Gastrocnemius medialis (tissue), 4 donors: ENCODE measurements at regions not wholly inside any gene's neighbourhood (a gene's known extent, or its start where the extent isn't known, plus 50 kb on each side); places are given as distances from the start of the nearest gene placed in this dataset.

ENCODE experiments used
- ATAC-seq, 2 donors: fragments of 150-250 bp; one replicate each; pipeline ENCODE4 v1.9.1; 2016
- DNase-seq, 2 donors: peaks; one replicate each; pipeline ENCODE4 v3.0.0-alpha.2; 2019
- H3K27ac ChIP-seq, 4 donors: fragments of 200-600 bp; sonication (generic); 1 replicate in 1 of 4; 2 replicates in 3 of 4; pipeline ENCODE4 v1.5.1; 2016 to 2018; ENCODE audit warnings: mild to moderate bottlenecking in 2 of 4, moderate library complexity in 1 of 4
- H3K27me3 ChIP-seq, 3 donors: fragments of 200-600 bp; sonication (generic) in 2 of 3; 1 replicate in 1 of 3; 2 replicates in 2 of 3; pipeline versions ENCODE4 v1.5.1 to v1.6.0; 2016 to 2019; ENCODE audit warnings: mild to moderate bottlenecking in 1 of 3, moderate library complexity in 1 of 3
- H3K36me3 ChIP-seq, 2 donors: fragments of 200-600 bp; sonication (generic) in 1 of 2; one replicate each; pipeline ENCODE4 v1.5.1; 2017 to 2018
- H3K4me1 ChIP-seq, 2 donors: fragments of 200-600 bp; sonication (generic) in 1 of 2; one replicate each; pipeline ENCODE4 v1.5.1; 2016 to 2017; ENCODE audit warnings: mild to moderate bottlenecking in 2 of 2
- H3K4me3 ChIP-seq, 4 donors: fragments of 200-600 bp; sonication (generic) in 3 of 4; 1 replicate in 1 of 4; 2 replicates in 3 of 4; pipeline ENCODE4 v1.5.1; 2016 to 2019; ENCODE audit warnings: mild to moderate bottlenecking in 2 of 4
- H3K9me3 ChIP-seq, 3 donors: fragments of 200-600 bp; sonication (generic) in 2 of 3; 1 replicate in 1 of 3; 2 replicates in 2 of 3; pipeline ENCODE4 v1.5.1; 2016 to 2019
- CTCF ChIP-seq, 5 experiments: fragments of 450-650 bp in 3 of 5; fragments of 200-600 bp in 2 of 5; sonication (generic) in 2 of 5; IDR thresholded peaks in 4 of 5; conservative IDR thresholded peaks in 1 of 5; 1 replicate in 4 of 5; 2 replicates in 1 of 5; pipeline ENCODE4 v1.5.1; 2016 to 2019; ENCODE audit warnings: antibody characterized with exemption in 5 of 5, mild to moderate bottlenecking in 3 of 5, moderate library complexity in 3 of 5
- POLR2A ChIP-seq, 2 donors: fragments of 450-650 bp; IDR thresholded peaks; one replicate each; pipeline ENCODE4 v1.6.1; 2017; ENCODE audit warnings: antibody characterized with exemption in 2 of 2, mild to moderate bottlenecking in 2 of 2, moderate library complexity in 2 of 2
- in situ Hi-C, 4 donors: fragments of 200-750 bp; cut with MboI; loops; one replicate each; pipeline versions ENCODE4 v1.15.0 to v1.8.0; 2017; ENCODE audit warnings: low sequenced_read_pairs in 4 of 4
- intact Hi-C: fragments of 100-400 bp; cut with DNase I; formaldehyde crosslinking; loops from one replicate; pipeline ENCODE4 v1.15.1; 2023; ENCODE audit warnings: low total_unique reads

- in situ Hi-C loops (no loop called here), intact Hi-C loops (no loop called here)
- Histone ChIP-seq H3K36me3 (no peaks in the 10 kb centered on the region), H3K9me3 (no peaks in the 10 kb centered on the region), H3K4me3 (no peak overlapping the region), H3K4me1 (no peaks in the 10 kb centered on the region), H3K27me3 (no peaks in the 10 kb centered on the region), H3K27ac (no peak overlapping the region)
- ATAC-seq (no peak), DNase-seq (no peak)
- no peak for TF ChIP-seq POLR2A (IDR thresholded peaks at IDR 0.05)
- TF ChIP-seq CTCF (IDR thresholded peaks at IDR 0.05 in 4 of 5, conservative IDR thresholded peaks at IDR 0.05 in 1 of 5), result no peak
Observed at GRCh38 chr5:175384724-175385552, 59.0 kb downstream of the DRD1 start.

GRCh38 chr5:175383350-175383749, 60.6 kb downstream of the DRD1 start:
- H3K4me3 ChIP-seq, result no peak overlapping the region
- DNase-seq, result no peak
- H3K9me3 ChIP-seq, result no peaks in the 10 kb centered on the region
- H3K27me3 ChIP-seq, result no peaks in the 10 kb centered on the region
- H3K27ac ChIP-seq, result no peak overlapping the region
- intact Hi-C loops (no loop called here), in situ Hi-C loops (no loop called here)
- no peaks in the 10 kb centered on the region for H3K36me3 ChIP-seq
- no peak for ATAC-seq
- TF ChIP-seq CTCF (IDR thresholded peaks at IDR 0.05 in 4 of 5, conservative IDR thresholded peaks at IDR 0.05 in 1 of 5) (no peak), POLR2A (IDR thresholded peaks at IDR 0.05) (no peak)
- H3K4me1 ChIP-seq, result no peaks in the 10 kb centered on the region

- no peak overlapping the region for H3K4me3 ChIP-seq
- ATAC-seq (no peak), DNase-seq (no peak)
- intact Hi-C loops, result no loop called here
- no peaks in the 10 kb centered on the region for H3K4me1 ChIP-seq
- in situ Hi-C loops, result no loop called here
- TF ChIP-seq CTCF (IDR thresholded peaks at IDR 0.05 in 4 of 5, conservative IDR thresholded peaks at IDR 0.05 in 1 of 5) (no peak), POLR2A (IDR thresholded peaks at IDR 0.05) (no peak)
- no peaks in the 10 kb centered on the region for H3K36me3 ChIP-seq
- no peak overlapping the region for H3K27ac ChIP-seq
- H3K27me3 ChIP-seq, result no peaks in the 10 kb centered on the region
- no peaks in the 10 kb centered on the region for H3K9me3 ChIP-seq
Observed at GRCh38 chr5:175382171-175382570, 61.8 kb downstream of the DRD1 start.

GRCh38 chr5:175381130-175381529, 62.9 kb downstream of the DRD1 start:
- in situ Hi-C loops (no loop called here), intact Hi-C loops (no loop called here)
- no peaks in the 10 kb centered on the region for H3K27me3 ChIP-seq
- DNase-seq, result no peak
- H3K27ac ChIP-seq, result no peak overlapping the region
- no peaks in the 10 kb centered on the region for H3K4me1 ChIP-seq
- TF ChIP-seq CTCF (IDR thresholded peaks at IDR 0.05 in 4 of 5, conservative IDR thresholded peaks at IDR 0.05 in 1 of 5) (no peak), POLR2A (IDR thresholded peaks at IDR 0.05) (no peak)
- no peak for ATAC-seq
- H3K36me3 ChIP-seq, result no peaks in the 10 kb centered on the region
- no peaks in the 10 kb centered on the region for H3K9me3 ChIP-seq
- H3K4me3 ChIP-seq, result no peak overlapping the region

- ATAC-seq, result no peak
Observed at GRCh38 chr5:175380701-175381100, 63.3 kb downstream of the DRD1 start.

More at GRCh38 chr5:175380701-175381100, 63.3 kb downstream of the DRD1 start:
- Histone ChIP-seq H3K4me1 (no peaks in the 10 kb centered on the region), H3K4me3 (no peak overlapping the region), H3K27ac (no peak overlapping the region), H3K9me3 (no peaks in the 10 kb centered on the region), H3K36me3 (no peaks in the 10 kb centered on the region), H3K27me3 (no peaks in the 10 kb centered on the region)
- no peak for DNase-seq
- intact Hi-C loops, result no loop called here
- TF ChIP-seq POLR2A (IDR thresholded peaks at IDR 0.05) (no peak), CTCF (IDR thresholded peaks at IDR 0.05 in 4 of 5, conservative IDR thresholded peaks at IDR 0.05 in 1 of 5) (no peak)
- in situ Hi-C loops, result no loop called here
